Spleen (tissue), 11 donors: ENCODE measurements at regions not wholly inside any gene's neighbourhood (a gene's known extent, or its start where the extent isn't known, plus 50 kb on each side); places are given as distances from the start of the nearest gene placed in this dataset.

Source experiments
- DNase-seq: peaks from one replicate; pipeline ENCODE4 v3.0.0-alpha.2; 2020
- H3K27ac ChIP-seq, 8 donors: fragments of 200-600 bp; sonication (generic) in 7 of 8; 1 replicate in 4 of 8; 2 replicates in 4 of 8; pipeline versions ENCODE4 v1.5.0 to v1.8.0; 2016 to 2021; ENCODE audit warnings: inconsistent platforms in 4 of 8, mild to moderate bottlenecking in 4 of 8, moderate library complexity in 1 of 8
- H3K27me3 ChIP-seq, 7 donors: fragments of 200-600 bp; sonication (generic) in 6 of 7; replicated peaks in 1 of 7; 1 replicate in 4 of 7; 2 replicates in 3 of 7; pipeline versions ENCODE4 v1.5.0 to v1.8.0; 2016 to 2021; ENCODE audit warnings: inconsistent platforms in 3 of 7, mild to moderate bottlenecking in 1 of 7
- H3K36me3 ChIP-seq, 6 donors: fragments of 200-600 bp; sonication (generic) in 5 of 6; 1 replicate in 4 of 6; 2 replicates in 2 of 6; pipeline versions ENCODE4 v1.5.0 to v1.8.0; 2016 to 2021; ENCODE audit warnings: inconsistent platforms in 2 of 6
- H3K4me1 ChIP-seq, 6 donors: fragments of 200-600 bp; sonication (generic) in 5 of 6; 1 replicate in 3 of 6; 2 replicates in 3 of 6; pipeline versions ENCODE4 v1.5.0 to v1.8.0; 2016 to 2021; ENCODE audit warnings: inconsistent platforms in 3 of 6
- H3K4me3 ChIP-seq, 8 donors: fragments of 200-600 bp; sonication (generic) in 7 of 8; 1 replicate in 4 of 8; 2 replicates in 4 of 8; pipeline versions ENCODE4 v1.5.0 to v1.8.0; 2016 to 2021; ENCODE audit warnings: inconsistent platforms in 4 of 8, mild to moderate bottlenecking in 4 of 8, moderate library complexity in 2 of 8
- H3K9me3 ChIP-seq, 8 donors: fragments of 200-600 bp; sonication (generic) in 7 of 8; 1 replicate in 4 of 8; 2 replicates in 4 of 8; pipeline versions ENCODE4 v1.5.0 to v1.8.0; 2016 to 2021; ENCODE audit warnings: inconsistent platforms in 4 of 8
- POLR2A ChIP-seq, 3 donors: fragments of 450-650 bp; IDR thresholded peaks; one replicate each; pipeline ENCODE4 v1.5.1; 2017; ENCODE audit warnings: antibody characterized with exemption in 3 of 3, mild to moderate bottlenecking in 1 of 3
- POLR2AphosphoS5 ChIP-seq, 3 donors: sonication (generic); formaldehyde crosslinking; IDR thresholded peaks; one replicate each; pipeline ENCODE4 v1.5.1; 2017; ENCODE audit warnings: antibody characterized with exemption in 3 of 3
- WGBS, 5 donors: extraction: QIAGEN DNeasy Blood & Tissue Kit in 3 of 5; methylation state at CpG; one replicate each; pipeline versions ENCODE4 v1.1.5 to v1.1.7; 2013 to 2018; 5-methylcytosine and 5-hydroxymethylcytosine counted together
- intact Hi-C: fragments of 100-400 bp; cut with DNase I; formaldehyde crosslinking; loops from one replicate; pipeline ENCODE4 v1.15.0; 2023; ENCODE audit warnings: low total_unique reads
- TF ChIP-seq, protein P1 (sequence below), 11 experiments: fragments of 200-600 bp in 7 of 11; fragments of 450-650 bp in 4 of 11; sonication (generic) in 4 of 11; IDR thresholded peaks in 8 of 11; conservative IDR thresholded peaks in 3 of 11; 1 replicate in 7 of 11; 2 replicates in 4 of 11; pipeline versions ENCODE4 v1.4.0 to v1.8.0; 2016 to 2021; ENCODE audit warnings: antibody characterized with exemption in 11 of 11, inconsistent platforms in 4 of 11, mild to moderate bottlenecking in 1 of 11
- donor health status: healthy with polysubstance abuse.
- donor health status: DM: no; HTN: no; CAD: no; lungs with moderate emphysema.
- donor health status: DM: no; HTN: no; CAD: no.
- donor health status: Bipolar disorder and iron deficiency.
- donor health status: healthy.
- donor health status: DM: no; HTN: no; CAD: no.
- donor health status: DM: yes; HTN: yes; CAD: no.

DNA sequence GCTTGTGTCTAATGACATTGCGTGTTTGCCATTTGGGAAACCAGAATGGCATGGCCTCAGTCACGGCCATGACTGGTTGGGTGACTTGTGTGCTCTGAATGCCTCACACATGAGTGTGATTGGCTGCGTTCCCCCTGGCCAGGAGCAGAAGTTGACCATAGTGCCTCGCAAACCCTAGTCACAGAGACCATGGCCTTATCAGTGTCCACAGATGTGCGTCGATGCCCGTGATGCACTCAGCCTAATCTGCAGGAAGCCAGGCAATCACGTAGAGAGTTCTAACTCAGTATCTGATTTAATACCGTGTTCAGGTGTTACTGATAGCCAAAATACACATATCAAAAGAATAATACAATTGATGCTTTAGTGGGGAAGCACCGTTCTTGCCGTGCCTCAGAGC is 64.0 kb downstream of the BOLA3 start:
- Histone ChIP-seq H3K9me3 (no peaks in the 10 kb centered on the region), H3K4me1 (peaks cover 0 to 21% (median 2%) of the 10 kb centered on the region in 6 donors), H3K36me3 (peaks cover 0 to 91% (median 53%) of the 10 kb centered on the region in 6 donors), H3K4me3 (no peak overlapping the region), H3K27ac (no peak overlapping the region), H3K27me3 (no peaks in the 10 kb centered on the region)
- no peak for DNase-seq
- intact Hi-C loops = no loop called here
- 88 to 96% (median 95%) methylated on average over 10 to 11 of the region's 11 CpGs for WGBS, 5 donors
- TF ChIP-seq POLR2A (IDR thresholded peaks at IDR 0.05) (no peak), POLR2AphosphoS5 (IDR thresholded peaks at IDR 0.05) (no peak)
- TF ChIP-seq, protein P1, sequence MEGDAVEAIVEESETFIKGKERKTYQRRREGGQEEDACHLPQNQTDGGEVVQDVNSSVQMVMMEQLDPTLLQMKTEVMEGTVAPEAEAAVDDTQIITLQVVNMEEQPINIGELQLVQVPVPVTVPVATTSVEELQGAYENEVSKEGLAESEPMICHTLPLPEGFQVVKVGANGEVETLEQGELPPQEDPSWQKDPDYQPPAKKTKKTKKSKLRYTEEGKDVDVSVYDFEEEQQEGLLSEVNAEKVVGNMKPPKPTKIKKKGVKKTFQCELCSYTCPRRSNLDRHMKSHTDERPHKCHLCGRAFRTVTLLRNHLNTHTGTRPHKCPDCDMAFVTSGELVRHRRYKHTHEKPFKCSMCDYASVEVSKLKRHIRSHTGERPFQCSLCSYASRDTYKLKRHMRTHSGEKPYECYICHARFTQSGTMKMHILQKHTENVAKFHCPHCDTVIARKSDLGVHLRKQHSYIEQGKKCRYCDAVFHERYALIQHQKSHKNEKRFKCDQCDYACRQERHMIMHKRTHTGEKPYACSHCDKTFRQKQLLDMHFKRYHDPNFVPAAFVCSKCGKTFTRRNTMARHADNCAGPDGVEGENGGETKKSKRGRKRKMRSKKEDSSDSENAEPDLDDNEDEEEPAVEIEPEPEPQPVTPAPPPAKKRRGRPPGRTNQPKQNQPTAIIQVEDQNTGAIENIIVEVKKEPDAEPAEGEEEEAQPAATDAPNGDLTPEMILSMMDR (IDR thresholded peaks at IDR 0.05 in 8 of 11, conservative IDR thresholded peaks at IDR 0.05 in 3 of 11) = no peak
